ENCODE measurements at regions not wholly inside any gene's neighbourhood (a gene's known extent, or its start where the extent isn't known, plus 50 kb on each side); places are given as distances from the start of the nearest gene placed in this dataset.

- Histone ChIP-seq H3K36me3 (ENCODE audit: control insufficient read depth in 1 of 2, insufficient read depth in 2 of 2, low read length in 2 of 2) (no peaks in the 10 kb centered on the region), H3K27me3 (ENCODE audit: low read depth, low read length) (no peaks in the 10 kb centered on the region), H3K27ac (ENCODE audit: low read length) (no peak overlapping the region), H3K4me3 (ENCODE audit: low read depth in 1 of 2, low read length in 2 of 2) (no peak overlapping the region), H3K4me1 (ENCODE audit: control insufficient read depth in 1 of 2, insufficient read depth in 2 of 2, low read length in 2 of 2) (no peaks in the 10 kb centered on the region), H3K9me3 (ENCODE audit: control insufficient read depth in 1 of 2, low read length in 2 of 2) (no peaks in the 10 kb centered on the region)
These were observed 149.5 kb downstream of the PHETA1 start for GRCh38 chr12:111219440-111219839.

GRCh38 chr12:111218499-111218898, 150.4 kb downstream of the PHETA1 start:
- Histone ChIP-seq H3K4me3 (ENCODE audit: low read depth in 1 of 2, low read length in 2 of 2) (no peak overlapping the region), H3K27me3 (ENCODE audit: low read depth, low read length) (no peaks in the 10 kb centered on the region), H3K4me1 (ENCODE audit: control insufficient read depth in 1 of 2, insufficient read depth in 2 of 2, low read length in 2 of 2) (no peaks in the 10 kb centered on the region), H3K9me3 (ENCODE audit: control insufficient read depth in 1 of 2, low read length in 2 of 2) (no peaks in the 10 kb centered on the region), H3K36me3 (ENCODE audit: control insufficient read depth in 1 of 2, insufficient read depth in 2 of 2, low read length in 2 of 2) (no peaks in the 10 kb centered on the region), H3K27ac (ENCODE audit: low read length) (no peak overlapping the region)

- no peaks in the 10 kb centered on the region for H3K27me3 ChIP-seq (ENCODE audit: low read depth, low read length)
- H3K4me3 ChIP-seq (ENCODE audit: low read depth in 1 of 2, low read length in 2 of 2), result no peak overlapping the region
- H3K4me1 ChIP-seq (ENCODE audit: control insufficient read depth in 1 of 2, insufficient read depth in 2 of 2, low read length in 2 of 2), result no peaks in the 10 kb centered on the region
- H3K27ac ChIP-seq (ENCODE audit: low read length), result no peak overlapping the region
- H3K9me3 ChIP-seq (ENCODE audit: control insufficient read depth in 1 of 2, low read length in 2 of 2), result no peaks in the 10 kb centered on the region
- H3K36me3 ChIP-seq (ENCODE audit: control insufficient read depth in 1 of 2, insufficient read depth in 2 of 2, low read length in 2 of 2), result no peaks in the 10 kb centered on the region
These were observed 152.3 kb downstream of the PHETA1 start for GRCh38 chr12:111216387-111217159.

GRCh38 chr12:111215881-111216280, 153.0 kb downstream of the PHETA1 start:
- Histone ChIP-seq H3K27me3 (ENCODE audit: low read depth, low read length) (no peaks in the 10 kb centered on the region), H3K27ac (ENCODE audit: low read length) (no peak overlapping the region), H3K4me1 (ENCODE audit: control insufficient read depth in 1 of 2, insufficient read depth in 2 of 2, low read length in 2 of 2) (no peaks in the 10 kb centered on the region), H3K36me3 (ENCODE audit: control insufficient read depth in 1 of 2, insufficient read depth in 2 of 2, low read length in 2 of 2) (no peaks in the 10 kb centered on the region), H3K9me3 (ENCODE audit: control insufficient read depth in 1 of 2, low read length in 2 of 2) (no peaks in the 10 kb centered on the region), H3K4me3 (ENCODE audit: low read depth in 1 of 2, low read length in 2 of 2) (no peak overlapping the region)

GRCh38 chr12:111214401-111214800, 154.5 kb downstream of the PHETA1 start:
- Histone ChIP-seq H3K9me3 (ENCODE audit: control insufficient read depth in 1 of 2, low read length in 2 of 2) (no peaks in the 10 kb centered on the region), H3K36me3 (ENCODE audit: control insufficient read depth in 1 of 2, insufficient read depth in 2 of 2, low read length in 2 of 2) (no peaks in the 10 kb centered on the region), H3K4me1 (ENCODE audit: control insufficient read depth in 1 of 2, insufficient read depth in 2 of 2, low read length in 2 of 2) (no peaks in the 10 kb centered on the region), H3K27me3 (ENCODE audit: low read depth, low read length) (no peaks in the 10 kb centered on the region), H3K27ac (ENCODE audit: low read length) (no peak overlapping the region), H3K4me3 (ENCODE audit: low read depth in 1 of 2, low read length in 2 of 2) (no peak overlapping the region)

GRCh38 chr12:111213561-111213960, 155.3 kb downstream of the PHETA1 start:
- H3K4me1 ChIP-seq (ENCODE audit: control insufficient read depth in 1 of 2, insufficient read depth in 2 of 2, low read length in 2 of 2), result no peaks in the 10 kb centered on the region
- H3K27me3 ChIP-seq (ENCODE audit: low read depth, low read length), result no peaks in the 10 kb centered on the region
- H3K9me3 ChIP-seq (ENCODE audit: control insufficient read depth in 1 of 2, low read length in 2 of 2), result no peaks in the 10 kb centered on the region
- H3K27ac ChIP-seq (ENCODE audit: low read length), result no peak overlapping the region
- no peak overlapping the region for H3K4me3 ChIP-seq (ENCODE audit: low read depth in 1 of 2, low read length in 2 of 2)
- no peaks in the 10 kb centered on the region for H3K36me3 ChIP-seq (ENCODE audit: control insufficient read depth in 1 of 2, insufficient read depth in 2 of 2, low read length in 2 of 2)

- Histone ChIP-seq H3K4me3 (ENCODE audit: low read depth in 1 of 2, low read length in 2 of 2) (no peak overlapping the region), H3K36me3 (ENCODE audit: control insufficient read depth in 1 of 2, insufficient read depth in 2 of 2, low read length in 2 of 2) (no peaks in the 10 kb centered on the region), H3K27me3 (ENCODE audit: low read depth, low read length) (no peaks in the 10 kb centered on the region), H3K4me1 (ENCODE audit: control insufficient read depth in 1 of 2, insufficient read depth in 2 of 2, low read length in 2 of 2) (no peaks in the 10 kb centered on the region), H3K27ac (ENCODE audit: low read length) (no peak overlapping the region), H3K9me3 (ENCODE audit: control insufficient read depth in 1 of 2, low read length in 2 of 2) (no peaks in the 10 kb centered on the region)
These were observed 156.0 kb downstream of the PHETA1 start for GRCh38 chr12:111212814-111213456.

- Histone ChIP-seq H3K4me1 (ENCODE audit: control insufficient read depth in 1 of 2, insufficient read depth in 2 of 2, low read length in 2 of 2) (no peaks in the 10 kb centered on the region), H3K4me3 (ENCODE audit: low read depth in 1 of 2, low read length in 2 of 2) (no peak overlapping the region), H3K9me3 (ENCODE audit: control insufficient read depth in 1 of 2, low read length in 2 of 2) (no peaks in the 10 kb centered on the region), H3K27me3 (ENCODE audit: low read depth, low read length) (no peaks in the 10 kb centered on the region), H3K27ac (ENCODE audit: low read length) (no peak overlapping the region), H3K36me3 (ENCODE audit: control insufficient read depth in 1 of 2, insufficient read depth in 2 of 2, low read length in 2 of 2) (no peaks in the 10 kb centered on the region)
These were observed 156.8 kb downstream of the PHETA1 start for GRCh38 chr12:111211910-111212757.

GRCh38 chr12:111209811-111210210, 159.1 kb downstream of the PHETA1 start:
- Histone ChIP-seq H3K27me3 (ENCODE audit: low read depth, low read length) (peaks cover 3% of the 10 kb centered on the region), H3K4me3 (ENCODE audit: low read depth in 1 of 2, low read length in 2 of 2) (no peak overlapping the region), H3K27ac (ENCODE audit: low read length) (no peak overlapping the region), H3K36me3 (ENCODE audit: control insufficient read depth in 1 of 2, insufficient read depth in 2 of 2, low read length in 2 of 2) (no peaks in the 10 kb centered on the region), H3K4me1 (ENCODE audit: control insufficient read depth in 1 of 2, insufficient read depth in 2 of 2, low read length in 2 of 2) (no peaks in the 10 kb centered on the region), H3K9me3 (ENCODE audit: control insufficient read depth in 1 of 2, low read length in 2 of 2) (no peaks in the 10 kb centered on the region)

GRCh38 chr12:111207761-111208160, 161.1 kb downstream of the PHETA1 start:
- H3K27ac ChIP-seq (ENCODE audit: low read length), result no peak overlapping the region

GRCh38 chr12:111204788-111205241, 164.1 kb downstream of the PHETA1 start:
- Histone ChIP-seq H3K4me3 (ENCODE audit: low read depth in 1 of 2, low read length in 2 of 2) (no peak overlapping the region), H3K27ac (ENCODE audit: low read length) (no peak overlapping the region), H3K27me3 (ENCODE audit: low read depth, low read length) (peaks cover 3% of the 10 kb centered on the region), H3K36me3 (ENCODE audit: control insufficient read depth in 1 of 2, insufficient read depth in 2 of 2, low read length in 2 of 2) (no peaks in the 10 kb centered on the region), H3K9me3 (ENCODE audit: control insufficient read depth in 1 of 2, low read length in 2 of 2) (no peaks in the 10 kb centered on the region), H3K4me1 (ENCODE audit: control insufficient read depth in 1 of 2, insufficient read depth in 2 of 2, low read length in 2 of 2) (no peaks in the 10 kb centered on the region)

More at GRCh38 chr12:111207761-111208160, 161.1 kb downstream of the PHETA1 start:
- H3K4me1 ChIP-seq (ENCODE audit: control insufficient read depth in 1 of 2, insufficient read depth in 2 of 2, low read length in 2 of 2), result no peaks in the 10 kb centered on the region
- no peaks in the 10 kb centered on the region for H3K36me3 ChIP-seq (ENCODE audit: control insufficient read depth in 1 of 2, insufficient read depth in 2 of 2, low read length in 2 of 2)
- H3K27me3 ChIP-seq (ENCODE audit: low read depth, low read length), result peaks cover 3% of the 10 kb centered on the region
- H3K9me3 ChIP-seq (ENCODE audit: control insufficient read depth in 1 of 2, low read length in 2 of 2), result no peaks in the 10 kb centered on the region
- H3K4me3 ChIP-seq (ENCODE audit: low read depth in 1 of 2, low read length in 2 of 2), result no peak overlapping the region

Data from muscle layer of duodenum (tissue), 2 donors.